Tibial nerve (tissue), 4 donors: ENCODE measurements at regions not wholly inside any gene's neighbourhood (a gene's known extent, or its start where the extent isn't known, plus 50 kb on each side); places are given as distances from the start of the nearest gene placed in this dataset.

ENCODE experiments used
- DNase-seq, 2 donors: peaks; one replicate each; pipeline ENCODE4 v3.0.0-alpha.2; 2019; ENCODE audit warnings: low spot score in 2 of 2
- H3K27ac ChIP-seq, 4 donors: fragments of 200-600 bp; sonication (generic) in 3 of 4; one replicate each; pipeline ENCODE4 v1.5.1; 2017 to 2019; ENCODE audit warnings: mild to moderate bottlenecking in 1 of 4
- H3K27me3 ChIP-seq, 2 donors: fragments of 200-600 bp; sonication (generic) in 1 of 2; one replicate each; pipeline versions ENCODE4 v1.5.1 to v1.6.0; 2017 to 2019
- H3K36me3 ChIP-seq, 3 donors: fragments of 200-600 bp; sonication (generic); one replicate each; pipeline ENCODE4 v1.5.1; 2018 to 2019
- H3K4me1 ChIP-seq, 4 donors: fragments of 200-600 bp; sonication (generic) in 3 of 4; one replicate each; pipeline ENCODE4 v1.5.1; 2017 to 2019
- H3K4me3 ChIP-seq, 4 donors: fragments of 200-600 bp; sonication (generic) in 3 of 4; one replicate each; pipeline ENCODE4 v1.5.1; 2017 to 2019; ENCODE audit warnings: mild to moderate bottlenecking in 1 of 4, moderate library complexity in 1 of 4
- H3K9me3 ChIP-seq, 4 donors: fragments of 200-600 bp; sonication (generic) in 3 of 4; one replicate each; pipeline ENCODE4 v1.5.1; 2017 to 2019
- EP300 ChIP-seq, 2 donors: sonication (generic); formaldehyde crosslinking; IDR thresholded peaks; one replicate each; pipeline ENCODE4 v1.6.1; 2017; ENCODE audit warnings: antibody characterized with exemption in 2 of 2, mild to moderate bottlenecking in 1 of 2
- POLR2A ChIP-seq, 2 donors: fragments of 450-650 bp; IDR thresholded peaks; one replicate each; pipeline ENCODE4 v1.6.1; 2017; ENCODE audit warnings: antibody characterized with exemption in 2 of 2, mild to moderate bottlenecking in 2 of 2, moderate library complexity in 2 of 2
- WGBS, 2 donors: methylation state at CpG; one replicate each; pipeline ENCODE4 v1.1.5; 2018; 5-methylcytosine and 5-hydroxymethylcytosine counted together
- TF ChIP-seq, protein P1 (sequence below), 5 experiments: fragments of 200-600 bp in 3 of 5; fragments of 450-650 bp in 2 of 5; sonication (generic) in 3 of 5; IDR thresholded peaks; one replicate each; pipeline ENCODE4 v1.5.1; 2016 to 2019; ENCODE audit warnings: antibody characterized with exemption in 5 of 5, mild to moderate bottlenecking in 3 of 5, moderate library complexity in 2 of 5

DNA sequence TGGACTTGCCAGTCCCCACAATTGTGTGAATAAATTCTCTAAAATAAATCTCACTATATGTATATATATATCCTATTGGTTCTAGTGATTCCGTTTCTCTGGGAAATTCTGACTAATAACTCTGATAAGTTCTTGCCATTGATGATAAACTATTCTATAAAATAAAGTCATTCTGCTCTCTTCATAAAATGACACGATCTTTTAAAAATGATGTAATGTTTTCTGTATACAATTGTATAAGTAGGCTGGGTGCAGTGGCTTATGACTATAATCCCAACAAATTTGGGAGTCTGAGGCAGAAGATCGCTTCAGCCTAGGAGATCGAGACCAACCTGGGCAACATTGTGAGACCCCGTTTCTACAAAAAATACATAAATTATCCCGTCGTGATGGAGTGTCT lies 541.0 kb upstream of the ADGRL4 start:
- Histone ChIP-seq H3K9me3 (no peaks in the 10 kb centered on the region), H3K36me3 (no peaks in the 10 kb centered on the region), H3K27me3 (no peaks in the 10 kb centered on the region), H3K4me3 (no peak overlapping the region), H3K4me1 (no peaks in the 10 kb centered on the region), H3K27ac (no peak overlapping the region)
- WGBS, 2 donors, result 89 to 92% methylated on average over 7 of the region's 7 CpGs
- no peak for DNase-seq
- TF ChIP-seq EP300 (IDR thresholded peaks at IDR 0.05) (no peak), POLR2A (IDR thresholded peaks at IDR 0.05) (no peak)
- TF ChIP-seq, protein P1, sequence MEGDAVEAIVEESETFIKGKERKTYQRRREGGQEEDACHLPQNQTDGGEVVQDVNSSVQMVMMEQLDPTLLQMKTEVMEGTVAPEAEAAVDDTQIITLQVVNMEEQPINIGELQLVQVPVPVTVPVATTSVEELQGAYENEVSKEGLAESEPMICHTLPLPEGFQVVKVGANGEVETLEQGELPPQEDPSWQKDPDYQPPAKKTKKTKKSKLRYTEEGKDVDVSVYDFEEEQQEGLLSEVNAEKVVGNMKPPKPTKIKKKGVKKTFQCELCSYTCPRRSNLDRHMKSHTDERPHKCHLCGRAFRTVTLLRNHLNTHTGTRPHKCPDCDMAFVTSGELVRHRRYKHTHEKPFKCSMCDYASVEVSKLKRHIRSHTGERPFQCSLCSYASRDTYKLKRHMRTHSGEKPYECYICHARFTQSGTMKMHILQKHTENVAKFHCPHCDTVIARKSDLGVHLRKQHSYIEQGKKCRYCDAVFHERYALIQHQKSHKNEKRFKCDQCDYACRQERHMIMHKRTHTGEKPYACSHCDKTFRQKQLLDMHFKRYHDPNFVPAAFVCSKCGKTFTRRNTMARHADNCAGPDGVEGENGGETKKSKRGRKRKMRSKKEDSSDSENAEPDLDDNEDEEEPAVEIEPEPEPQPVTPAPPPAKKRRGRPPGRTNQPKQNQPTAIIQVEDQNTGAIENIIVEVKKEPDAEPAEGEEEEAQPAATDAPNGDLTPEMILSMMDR (IDR thresholded peaks at IDR 0.05), result no peak

DNA sequence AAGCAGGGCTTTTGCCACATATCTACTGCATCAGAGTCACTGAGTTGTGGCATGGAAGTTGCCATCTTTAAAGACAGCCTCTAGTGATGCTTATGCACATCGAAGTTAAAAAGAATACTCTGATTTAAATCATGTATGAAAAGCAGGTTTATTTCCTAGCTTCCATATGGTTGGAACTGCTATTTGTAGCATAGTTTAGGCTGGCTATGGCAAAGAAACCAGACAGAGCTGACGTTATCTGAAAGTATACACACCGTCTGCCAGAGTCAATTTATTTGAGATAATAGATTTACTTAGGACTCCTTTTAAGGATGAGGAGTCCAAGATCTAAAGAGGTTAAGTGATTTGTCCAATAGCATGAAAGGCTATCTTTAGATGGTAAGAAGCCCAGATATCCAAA lies 536.9 kb upstream of the ADGRL4 start:
- no peak for TF ChIP-seq EP300 (IDR thresholded peaks at IDR 0.05)
- no peak for TF ChIP-seq POLR2A (IDR thresholded peaks at IDR 0.05)
- no peak for DNase-seq

DNA sequence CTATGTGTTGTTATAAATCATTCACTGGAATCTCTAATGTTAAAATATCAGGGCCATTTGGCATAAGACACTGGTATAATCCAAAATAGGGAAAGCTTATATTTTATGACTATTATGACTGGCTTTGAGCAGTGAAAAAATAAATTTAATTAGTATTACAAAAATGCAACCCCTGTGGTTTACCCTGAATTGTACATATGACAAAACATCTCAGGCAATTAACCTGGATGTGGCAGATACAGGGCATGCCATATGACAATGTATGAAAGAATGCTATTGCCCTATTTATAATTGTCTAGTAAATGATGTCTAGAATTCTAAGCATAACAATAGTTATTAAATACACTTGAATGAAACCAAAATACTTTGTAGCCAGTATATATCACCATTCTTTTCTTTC lies 532.5 kb upstream of the ADGRL4 start:
- Histone ChIP-seq H3K4me1 (no peaks in the 10 kb centered on the region), H3K9me3 (no peaks in the 10 kb centered on the region), H3K36me3 (no peaks in the 10 kb centered on the region), H3K27me3 (no peaks in the 10 kb centered on the region), H3K27ac (no peak overlapping the region), H3K4me3 (no peak overlapping the region)
- no peak for DNase-seq
- TF ChIP-seq, protein P1 (IDR thresholded peaks at IDR 0.05), result no peak
- TF ChIP-seq POLR2A (IDR thresholded peaks at IDR 0.05), result no peak
- no peak for TF ChIP-seq EP300 (IDR thresholded peaks at IDR 0.05)

More for the DNA sequence above, 536.9 kb upstream of the ADGRL4 start:
- Histone ChIP-seq H3K4me3 (no peak overlapping the region), H3K4me1 (no peaks in the 10 kb centered on the region), H3K27ac (no peak overlapping the region), H3K27me3 (no peaks in the 10 kb centered on the region), H3K9me3 (no peaks in the 10 kb centered on the region), H3K36me3 (no peaks in the 10 kb centered on the region)
- 92% methylated on average over 3 of the region's 3 CpGs for WGBS, 2 donors

DNA sequence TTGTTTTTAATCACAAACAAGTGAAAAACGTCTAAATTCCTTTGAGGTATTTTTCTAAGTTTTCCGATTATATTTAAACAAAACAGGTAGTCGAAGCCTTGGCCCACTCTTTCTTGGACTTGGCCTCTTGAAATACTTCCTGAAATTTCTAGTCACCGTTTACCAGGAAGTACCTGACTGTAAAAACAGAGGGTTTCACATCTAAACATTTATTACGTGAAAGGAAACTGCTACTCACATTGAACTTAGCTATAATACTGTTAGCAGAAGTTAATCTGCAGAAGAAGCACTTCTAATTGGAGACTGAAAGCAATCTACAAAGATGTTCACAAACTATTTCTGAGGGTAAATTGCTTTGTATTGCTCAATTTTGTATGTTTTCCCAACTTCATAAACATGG lies 526.0 kb upstream of the ADGRL4 start:
- no peaks in the 10 kb centered on the region for H3K27me3 ChIP-seq
- H3K4me3 ChIP-seq, result no peak overlapping the region
- no peaks in the 10 kb centered on the region for H3K9me3 ChIP-seq
- 60 to 62% methylated on average over 5 of the region's 5 CpGs for WGBS, 2 donors
- no peak for DNase-seq
- H3K4me1 ChIP-seq, result no peaks in the 10 kb centered on the region
- no peaks in the 10 kb centered on the region for H3K36me3 ChIP-seq
- TF ChIP-seq POLR2A (IDR thresholded peaks at IDR 0.05) (no peak), EP300 (IDR thresholded peaks at IDR 0.05) (no peak)
- TF ChIP-seq, protein P1 (IDR thresholded peaks at IDR 0.05), result no peak
- no peak overlapping the region for H3K27ac ChIP-seq

DNA sequence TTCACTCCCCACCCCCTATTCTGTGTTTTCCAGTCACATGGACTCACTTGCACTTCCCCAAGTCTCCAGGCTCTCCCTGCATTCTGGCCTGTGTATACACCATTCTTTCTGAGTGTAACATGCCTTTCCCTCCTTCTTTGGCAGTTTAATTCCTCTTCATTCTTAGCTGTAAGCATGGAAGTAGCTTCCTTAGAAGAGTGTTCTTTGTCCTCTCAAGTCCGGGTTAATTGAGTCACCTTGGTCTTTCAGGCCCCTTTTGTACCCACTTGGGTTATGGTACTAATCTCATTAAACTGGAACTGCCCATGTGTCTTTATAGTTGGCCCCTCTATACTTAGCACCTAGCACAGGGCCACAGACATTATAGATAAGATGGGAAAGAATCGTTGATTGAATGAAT lies 525.3 kb upstream of the ADGRL4 start:
- Histone ChIP-seq H3K27me3 (no peaks in the 10 kb centered on the region), H3K4me3 (no peak overlapping the region), H3K4me1 (no peaks in the 10 kb centered on the region), H3K27ac (no peak overlapping the region), H3K9me3 (no peaks in the 10 kb centered on the region), H3K36me3 (no peaks in the 10 kb centered on the region)
- DNase-seq, result no peak
- TF ChIP-seq, protein P1 (IDR thresholded peaks at IDR 0.05), result no peak
- TF ChIP-seq EP300 (IDR thresholded peaks at IDR 0.05) (no peak), POLR2A (IDR thresholded peaks at IDR 0.05) (no peak)
- 68 to 70% methylated on average over 2 of the region's 2 CpGs for WGBS, 2 donors

DNA sequence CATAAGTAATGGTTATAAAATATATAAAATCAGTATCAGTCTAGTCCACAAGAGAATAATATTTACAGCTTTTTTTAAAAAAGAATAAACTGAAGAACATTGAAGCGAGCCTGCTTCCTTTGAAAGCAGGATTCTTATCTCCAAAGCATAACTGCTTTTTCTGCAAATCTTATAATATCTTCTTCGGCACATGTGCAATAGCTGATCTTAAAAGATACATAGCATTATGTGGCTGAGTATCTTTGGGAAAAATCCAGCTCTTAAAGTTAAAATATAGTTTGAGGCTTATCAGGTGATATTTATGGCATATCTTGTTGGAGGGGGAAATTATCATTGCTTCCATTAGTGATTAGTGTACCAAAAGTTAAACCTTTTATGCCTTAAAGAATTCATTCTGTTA lies 523.9 kb upstream of the ADGRL4 start:
- no peaks in the 10 kb centered on the region for H3K9me3 ChIP-seq
- 76 to 78% methylated on average over 2 of the region's 2 CpGs for WGBS, 2 donors
- H3K27ac ChIP-seq, result no peak overlapping the region
- H3K27me3 ChIP-seq, result no peaks in the 10 kb centered on the region
- H3K36me3 ChIP-seq, result no peaks in the 10 kb centered on the region
- TF ChIP-seq POLR2A (IDR thresholded peaks at IDR 0.05), result no peak
- TF ChIP-seq, protein P1 (IDR thresholded peaks at IDR 0.05), result no peak
- TF ChIP-seq EP300 (IDR thresholded peaks at IDR 0.05), result no peak
- no peaks in the 10 kb centered on the region for H3K4me1 ChIP-seq
- H3K4me3 ChIP-seq, result no peak overlapping the region
- DNase-seq, result no peak
